ENCODE measurements at regions not wholly inside any gene's neighbourhood (a gene's known extent, or its start where the extent isn't known, plus 50 kb on each side); places are given as distances from the start of the nearest gene placed in this dataset.

DNA sequence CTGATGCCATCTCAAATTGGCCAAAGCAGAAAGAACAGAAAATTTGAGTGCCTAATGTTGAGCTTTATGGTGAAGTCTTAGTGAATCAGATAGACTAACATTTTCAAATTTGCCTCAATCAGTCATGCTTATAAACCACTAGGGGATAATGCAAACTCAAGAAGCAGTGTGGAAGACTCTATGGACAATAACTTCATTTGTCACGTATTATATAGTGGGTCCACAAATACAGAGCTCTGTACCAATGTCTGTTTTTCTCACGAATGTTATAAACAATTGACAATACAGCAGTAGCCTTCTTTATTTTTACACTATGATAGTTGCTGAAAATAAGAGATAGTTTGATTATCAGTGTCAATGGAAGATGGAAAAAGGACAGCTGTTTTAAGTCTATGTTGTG lies 190.8 kb upstream of the SLC8A1 start:
- TF ChIP-seq POLR2A (IDR thresholded peaks at IDR 0.05) (no peak), POLR2AphosphoS5 (IDR thresholded peaks at IDR 0.05) (no peak)
- TF ChIP-seq, protein P1, sequence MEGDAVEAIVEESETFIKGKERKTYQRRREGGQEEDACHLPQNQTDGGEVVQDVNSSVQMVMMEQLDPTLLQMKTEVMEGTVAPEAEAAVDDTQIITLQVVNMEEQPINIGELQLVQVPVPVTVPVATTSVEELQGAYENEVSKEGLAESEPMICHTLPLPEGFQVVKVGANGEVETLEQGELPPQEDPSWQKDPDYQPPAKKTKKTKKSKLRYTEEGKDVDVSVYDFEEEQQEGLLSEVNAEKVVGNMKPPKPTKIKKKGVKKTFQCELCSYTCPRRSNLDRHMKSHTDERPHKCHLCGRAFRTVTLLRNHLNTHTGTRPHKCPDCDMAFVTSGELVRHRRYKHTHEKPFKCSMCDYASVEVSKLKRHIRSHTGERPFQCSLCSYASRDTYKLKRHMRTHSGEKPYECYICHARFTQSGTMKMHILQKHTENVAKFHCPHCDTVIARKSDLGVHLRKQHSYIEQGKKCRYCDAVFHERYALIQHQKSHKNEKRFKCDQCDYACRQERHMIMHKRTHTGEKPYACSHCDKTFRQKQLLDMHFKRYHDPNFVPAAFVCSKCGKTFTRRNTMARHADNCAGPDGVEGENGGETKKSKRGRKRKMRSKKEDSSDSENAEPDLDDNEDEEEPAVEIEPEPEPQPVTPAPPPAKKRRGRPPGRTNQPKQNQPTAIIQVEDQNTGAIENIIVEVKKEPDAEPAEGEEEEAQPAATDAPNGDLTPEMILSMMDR (IDR thresholded peaks at IDR 0.05 in 8 of 11, conservative IDR thresholded peaks at IDR 0.05 in 3 of 11): no peak
